Erythroblast (primary cell): ENCODE measurements at regions not wholly inside any gene's neighbourhood (a gene's known extent, or its start where the extent isn't known, plus 50 kb on each side); places are given as distances from the start of the nearest gene placed in this dataset.

Experiments used
- DNase-seq, 2 experiments: peaks; one replicate each; lab custom pipeline; 2025; lab: John Stamatoyannopoulos, UW
- GATA1 ChIP-seq: IDR thresholded peaks from 2 replicates; pipeline ENCODE4 v1.6.1; 2011; ENCODE audit warnings: low read depth, mild to moderate bottlenecking, control low read depth, low read length, moderate library complexity
- POLR2A ChIP-seq: IDR thresholded peaks from 2 replicates; pipeline ENCODE4 v1.6.1; 2011; ENCODE audit warnings: mild to moderate bottlenecking, low read length

DNA sequence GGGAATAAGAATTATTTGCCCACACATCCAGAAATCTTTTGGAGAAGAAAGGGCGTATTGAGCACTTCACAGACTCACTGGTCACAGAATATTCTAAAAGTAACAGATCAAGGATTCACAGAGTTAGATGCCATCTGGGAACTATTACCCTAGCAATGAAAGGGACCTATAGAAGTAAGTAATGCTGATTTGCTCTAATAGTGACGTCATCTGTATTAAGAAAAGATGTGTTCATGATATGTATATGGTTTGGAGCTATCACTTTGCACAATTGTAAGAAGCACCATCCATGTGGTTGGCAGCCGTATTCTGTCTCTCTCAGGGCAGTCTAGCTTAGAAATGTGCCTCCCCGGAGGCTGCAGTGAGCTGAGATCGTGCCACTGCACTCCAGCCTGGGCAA lies 52.8 kb upstream of the SV2C start:
- DNase-seq, result no peak
- TF ChIP-seq GATA1, result no peak
- TF ChIP-seq POLR2A, result no peak

DNA sequence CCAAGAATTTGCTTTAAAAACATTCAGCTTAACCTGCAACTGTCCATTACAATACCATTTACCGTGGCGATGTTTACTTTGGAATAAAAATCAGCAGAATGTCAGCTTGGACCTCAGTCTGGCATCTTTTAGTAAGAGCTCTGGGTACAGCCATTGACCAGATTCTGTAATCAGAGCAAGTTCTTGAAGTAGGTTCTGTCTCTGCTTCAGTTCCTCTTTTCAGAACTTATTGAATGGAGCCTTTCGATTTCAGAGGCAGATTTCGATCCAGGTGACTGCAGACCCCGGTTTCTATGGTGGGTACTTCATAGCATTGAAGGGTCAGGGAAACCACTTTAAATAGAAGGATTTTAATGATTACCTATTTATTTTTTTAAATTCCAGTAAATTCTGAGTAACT lies 53.4 kb upstream of the SV2C start:
- no peak for DNase-seq
- TF ChIP-seq GATA1 (no peak), POLR2A (no peak)

DNA sequence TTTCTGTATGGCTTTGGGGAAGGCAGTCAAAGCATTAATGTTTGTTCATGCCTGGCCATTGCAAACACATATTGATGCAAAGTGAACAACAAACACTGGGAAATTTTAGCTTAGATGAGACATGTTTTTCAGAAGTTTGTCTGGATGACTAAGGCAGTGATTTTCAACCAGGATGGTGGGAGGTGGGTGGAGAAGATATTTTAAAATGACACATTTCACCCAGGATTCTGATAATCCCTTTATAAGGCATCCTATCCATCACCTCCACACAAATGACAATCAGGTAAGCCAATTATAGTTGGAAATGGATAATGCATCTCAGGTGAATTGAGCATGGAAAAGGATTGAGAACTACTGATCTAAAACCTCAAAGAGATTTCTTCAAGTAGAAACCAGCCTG lies 57.4 kb upstream of the SV2C start:
- no peak for DNase-seq
- TF ChIP-seq POLR2A, result no peak
- no peak for TF ChIP-seq GATA1

DNA sequence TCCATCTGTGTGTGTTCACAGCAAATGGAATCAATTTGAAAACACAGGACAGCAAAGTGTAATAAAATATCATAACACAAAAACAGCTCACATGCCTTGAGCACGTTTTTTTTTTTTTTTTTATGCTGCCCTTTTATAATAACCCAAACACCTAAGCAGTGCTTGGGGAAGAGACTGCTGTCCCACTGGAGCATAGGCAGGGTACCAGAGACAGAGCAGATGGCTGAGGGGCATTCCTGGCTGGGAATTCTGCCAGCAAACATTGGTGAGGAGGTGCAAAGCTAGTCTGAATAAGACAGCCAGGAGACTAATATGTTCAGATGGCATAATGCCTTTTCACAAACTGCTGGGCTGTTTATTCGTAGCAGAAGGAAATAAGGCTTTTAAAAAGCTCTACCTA lies 58.1 kb upstream of the SV2C start:
- TF ChIP-seq POLR2A (no peak), GATA1 (no peak)
- no peak for DNase-seq

DNA sequence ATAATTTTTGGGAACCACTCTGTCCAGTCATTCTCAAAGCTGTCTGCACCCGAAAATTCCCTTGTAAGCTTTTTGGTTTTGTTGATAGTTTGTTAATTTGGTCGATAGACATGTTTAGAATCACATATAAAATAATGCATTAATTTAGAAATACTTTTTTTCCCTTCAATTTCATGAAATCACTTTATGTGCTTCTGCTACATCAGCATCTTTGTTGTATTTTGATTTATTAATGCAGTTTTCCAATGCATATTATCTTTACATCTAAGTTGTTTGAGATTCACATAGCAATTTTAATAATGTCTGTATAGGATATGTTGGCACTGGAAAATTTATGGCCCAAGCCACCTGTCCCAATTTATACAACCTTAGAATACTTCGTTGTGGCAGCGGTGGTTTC lies 60.6 kb upstream of the SV2C start:
- no peak for DNase-seq
- TF ChIP-seq POLR2A, result no peak
- TF ChIP-seq GATA1, result no peak

DNA sequence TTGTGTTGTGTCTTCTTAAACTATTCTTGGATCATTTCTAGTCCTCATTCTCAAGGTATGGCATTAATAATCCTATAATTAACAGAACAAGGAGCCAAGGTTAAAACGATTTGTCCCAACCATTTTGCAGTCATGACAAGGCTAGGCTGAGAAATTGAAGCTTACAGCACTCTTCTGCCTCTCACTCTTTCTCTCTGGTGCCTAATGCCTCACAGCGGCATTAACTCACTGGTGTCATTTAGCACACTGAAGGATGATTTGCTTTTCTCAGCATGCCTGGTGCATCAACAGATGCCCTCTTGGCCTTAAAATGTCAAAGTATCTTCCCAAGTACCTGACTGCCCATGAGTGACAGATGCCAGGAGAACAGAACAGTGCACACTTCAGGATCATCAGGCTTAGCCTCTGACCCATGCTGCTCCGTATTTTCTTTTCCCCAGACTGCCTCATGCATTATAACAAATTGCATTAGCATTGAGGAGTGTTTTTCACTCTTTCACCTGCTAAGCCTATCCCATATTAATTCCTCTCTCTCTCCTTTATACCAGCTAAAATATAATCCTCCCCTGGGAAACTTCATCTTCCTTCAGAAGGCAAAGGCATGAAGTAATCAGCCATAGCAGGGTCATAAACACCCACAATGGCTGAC lies 61.1 kb upstream of the SV2C start:
- TF ChIP-seq GATA1 (no peak), POLR2A (no peak)
- DNase-seq, result no peak

DNA sequence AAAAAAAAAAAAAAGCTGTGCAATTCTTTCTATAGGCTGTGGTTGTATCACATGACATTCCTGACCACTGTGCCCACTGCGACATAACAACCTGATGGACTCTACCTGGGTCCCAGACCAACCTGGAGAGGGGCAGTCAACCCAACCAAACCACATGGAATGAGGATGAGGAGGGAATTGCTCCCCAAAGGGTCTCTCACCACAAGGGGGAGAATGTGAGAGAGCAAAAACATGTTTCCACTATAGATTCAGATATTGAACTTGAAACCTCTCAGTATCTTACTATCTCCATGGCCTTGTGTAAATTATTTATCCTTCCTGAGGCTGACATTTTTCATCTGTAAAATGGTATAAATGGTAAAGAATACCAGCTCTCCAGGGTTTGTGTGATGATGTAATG lies 66.9 kb upstream of the SV2C start:
- TF ChIP-seq GATA1 (no peak), POLR2A (no peak)
- DNase-seq, result no peak

DNA sequence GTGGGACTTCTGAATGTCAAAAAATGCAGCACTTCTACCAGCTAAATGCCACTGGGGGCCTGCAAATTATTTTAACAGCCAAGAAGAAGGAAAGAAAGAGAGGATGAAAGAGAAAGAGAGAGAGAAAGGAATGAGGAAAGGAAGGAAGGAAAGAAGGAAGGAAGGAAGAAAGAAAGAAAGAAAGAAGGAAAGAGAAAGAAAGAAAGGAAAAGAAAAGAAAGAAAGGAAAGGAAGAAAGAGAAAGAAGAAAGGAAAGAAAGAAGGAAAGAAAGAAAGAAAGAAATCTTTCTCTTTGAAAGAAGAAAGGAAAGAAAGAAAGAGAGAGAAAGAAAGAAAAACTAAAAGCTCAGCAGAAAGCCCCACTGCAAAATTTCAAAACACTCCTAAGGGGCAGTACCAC lies 69.2 kb upstream of the SV2C start:
- no peak for TF ChIP-seq POLR2A
- TF ChIP-seq GATA1, result no peak
- no peak for DNase-seq

DNA sequence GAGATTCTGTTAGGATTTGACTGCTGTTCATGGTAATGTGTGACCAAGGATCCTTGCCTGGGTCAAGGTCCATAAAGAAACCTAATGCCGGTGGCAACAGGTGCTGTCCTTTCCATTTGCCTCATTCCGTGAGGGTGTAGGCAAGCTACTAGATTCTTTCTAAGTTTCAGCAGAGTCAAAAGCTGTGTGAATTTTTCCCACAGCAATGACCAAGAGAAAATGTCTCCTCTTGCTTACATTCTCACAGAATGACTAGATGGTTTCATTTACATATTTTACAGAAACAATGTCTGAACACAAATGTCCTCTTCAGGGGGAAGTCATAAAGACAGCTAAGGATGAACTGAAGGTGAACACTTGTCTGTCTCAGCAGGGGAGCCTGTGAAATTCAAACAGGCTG lies 75.3 kb upstream of the SV2C start:
- DNase-seq, result no peak
- TF ChIP-seq POLR2A (no peak), GATA1 (no peak)

DNA sequence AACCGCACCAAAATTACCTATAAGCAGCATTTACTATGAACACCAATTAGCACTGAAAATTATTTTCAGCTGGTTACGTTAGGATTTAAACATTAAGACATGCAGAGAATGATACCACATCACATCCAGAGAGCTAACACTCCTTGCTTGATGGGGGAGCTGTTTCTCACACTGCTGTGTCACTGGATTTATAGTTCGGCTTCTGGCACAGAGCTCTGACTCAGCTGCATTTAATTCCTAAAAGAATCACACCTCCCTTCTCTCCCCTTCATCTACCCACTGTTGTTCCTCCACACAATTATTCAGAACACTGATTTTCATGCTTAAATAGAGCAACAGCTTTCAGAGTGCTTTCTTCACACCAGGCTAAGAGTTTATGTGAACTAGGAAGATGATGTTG lies 82.6 kb upstream of the SV2C start:
- TF ChIP-seq POLR2A, result no peak
- TF ChIP-seq GATA1, result no peak
- DNase-seq, result no peak

DNA sequence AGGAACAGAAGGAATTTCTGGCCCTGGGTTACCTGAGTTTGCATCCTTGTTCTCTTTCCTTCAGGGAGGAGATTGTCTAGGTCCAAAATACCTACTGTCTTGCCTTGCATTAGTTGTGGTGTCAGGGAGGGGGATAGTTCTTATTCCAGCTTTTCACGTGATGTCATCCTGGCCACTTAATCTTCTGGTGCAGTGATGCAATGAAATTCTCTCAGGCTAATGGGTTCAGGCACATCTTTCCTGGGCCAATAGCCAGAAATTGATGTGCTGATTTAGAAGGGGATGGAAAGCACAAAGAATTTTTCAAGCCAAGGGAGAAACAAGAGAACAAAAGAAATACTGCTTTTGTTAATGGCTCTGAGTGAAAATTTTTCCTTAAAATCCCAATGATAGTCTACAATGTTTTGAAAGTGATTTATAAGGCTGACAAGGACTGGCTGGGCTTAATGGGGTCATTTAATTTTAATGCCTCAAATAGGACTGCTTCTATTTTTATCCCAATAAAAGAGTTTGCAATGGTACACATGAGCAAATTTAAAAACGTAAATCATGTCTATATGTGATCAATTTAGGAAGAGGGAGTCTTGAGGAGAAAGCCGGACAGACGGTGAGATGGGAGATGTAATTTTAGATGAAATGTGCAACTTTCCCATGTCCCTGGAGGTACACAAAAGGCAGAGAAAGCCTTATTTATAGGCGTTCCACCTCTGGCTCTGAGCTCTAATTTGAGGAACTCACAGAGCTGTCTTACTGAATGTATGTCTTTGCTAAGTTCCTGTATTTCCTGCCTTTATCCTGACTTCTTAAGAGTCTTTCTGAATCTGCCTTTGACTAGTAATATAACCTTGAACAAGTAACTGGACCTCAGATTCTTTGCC lies 89.3 kb upstream of the SV2C start:
- DNase-seq, result no peak
- TF ChIP-seq POLR2A, result no peak
- no peak for TF ChIP-seq GATA1

DNA sequence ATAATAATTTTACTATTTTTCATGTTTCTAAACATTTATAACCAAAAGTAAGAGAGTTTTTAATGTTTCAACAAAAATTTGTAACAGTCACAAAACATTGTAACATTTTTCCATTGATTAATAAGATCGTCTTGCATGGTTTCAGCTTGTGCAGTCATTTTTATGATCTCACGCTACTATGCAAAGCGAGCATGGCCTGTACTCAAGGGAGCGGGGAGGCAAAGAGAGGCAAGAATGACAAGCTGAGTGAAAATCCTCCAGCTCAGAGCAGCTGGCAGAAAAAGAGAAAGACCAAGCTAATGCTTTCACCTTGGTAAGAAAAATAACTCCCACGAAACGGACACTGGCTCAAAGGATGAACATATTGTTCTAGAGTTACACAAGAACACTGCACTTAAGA lies 90.0 kb upstream of the SV2C start:
- TF ChIP-seq POLR2A, result no peak
- TF ChIP-seq GATA1, result no peak
- no peak for DNase-seq

DNA sequence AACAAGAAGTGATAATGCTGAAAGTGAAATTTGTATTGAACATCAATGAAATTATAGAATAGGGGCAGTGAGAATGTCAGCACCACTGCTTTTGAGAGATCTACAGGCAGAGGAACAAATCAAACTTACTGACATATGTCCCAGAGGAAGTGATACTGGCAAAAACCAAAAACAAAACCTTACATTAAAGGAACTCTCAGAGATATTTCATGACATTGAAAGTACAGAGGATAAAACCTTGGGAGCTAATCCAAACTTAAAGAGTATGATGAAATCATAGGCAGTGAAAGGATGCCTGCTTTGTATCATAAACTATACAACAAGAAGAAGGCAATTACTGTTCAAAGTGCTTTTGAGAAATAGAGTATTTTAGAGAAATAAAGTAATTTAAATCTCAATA lies 90.4 kb upstream of the SV2C start:
- DNase-seq, result no peak

DNA sequence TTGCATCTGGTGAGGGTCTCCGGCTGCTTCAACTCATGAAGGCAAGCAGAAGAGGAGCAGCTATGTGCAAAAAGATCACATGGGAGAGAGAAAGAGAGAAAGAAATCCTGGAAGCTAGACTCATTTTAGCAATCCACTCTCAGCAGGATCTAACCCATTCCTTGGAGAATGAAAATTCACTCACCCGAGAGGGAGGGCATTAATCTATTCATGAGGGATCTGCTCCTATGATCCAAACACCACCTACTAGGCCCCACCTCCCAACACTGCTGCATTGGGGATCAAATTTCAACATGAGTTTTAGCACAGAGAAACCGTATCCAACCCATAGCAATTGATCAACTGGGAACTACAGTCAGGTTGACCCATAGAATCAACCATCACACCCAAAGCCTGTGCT lies 98.1 kb upstream of the SV2C start:
- no peak for DNase-seq
- no peak for TF ChIP-seq GATA1
- TF ChIP-seq POLR2A, result no peak

More for the DNA sequence above, 90.4 kb upstream of the SV2C start:
- TF ChIP-seq POLR2A (no peak), GATA1 (no peak)
